Fibroblast of skin of back (primary cell): ENCODE measurements at regions not wholly inside any gene's neighbourhood (a gene's known extent, or its start where the extent isn't known, plus 50 kb on each side); places are given as distances from the start of the nearest gene placed in this dataset.

Source experiments
- DNase-seq: peaks from one replicate; pipeline ENCODE4 v3.0.0-alpha.2; 2013

DNA sequence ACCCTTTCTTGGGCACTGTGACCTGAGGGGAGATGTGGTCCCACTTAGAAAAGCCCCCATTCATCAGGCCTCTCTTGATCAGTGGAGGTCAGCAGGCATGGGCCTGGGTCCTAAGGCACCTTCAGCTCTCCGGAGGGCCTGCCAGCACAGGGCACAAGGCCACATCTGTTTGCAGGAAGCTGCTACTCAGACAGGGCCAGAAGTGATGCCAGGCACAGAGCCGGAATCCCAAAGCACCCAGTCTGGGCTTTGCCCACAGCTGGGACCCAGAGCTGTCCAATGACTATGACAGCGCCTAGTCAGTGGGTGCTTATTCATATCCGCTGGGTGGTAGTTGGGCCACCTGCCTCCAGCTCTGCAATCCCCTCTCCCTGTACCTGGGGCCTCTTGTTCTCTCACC lies 63.2 kb upstream of the ELN start:
- DNase-seq, result no peak

DNA sequence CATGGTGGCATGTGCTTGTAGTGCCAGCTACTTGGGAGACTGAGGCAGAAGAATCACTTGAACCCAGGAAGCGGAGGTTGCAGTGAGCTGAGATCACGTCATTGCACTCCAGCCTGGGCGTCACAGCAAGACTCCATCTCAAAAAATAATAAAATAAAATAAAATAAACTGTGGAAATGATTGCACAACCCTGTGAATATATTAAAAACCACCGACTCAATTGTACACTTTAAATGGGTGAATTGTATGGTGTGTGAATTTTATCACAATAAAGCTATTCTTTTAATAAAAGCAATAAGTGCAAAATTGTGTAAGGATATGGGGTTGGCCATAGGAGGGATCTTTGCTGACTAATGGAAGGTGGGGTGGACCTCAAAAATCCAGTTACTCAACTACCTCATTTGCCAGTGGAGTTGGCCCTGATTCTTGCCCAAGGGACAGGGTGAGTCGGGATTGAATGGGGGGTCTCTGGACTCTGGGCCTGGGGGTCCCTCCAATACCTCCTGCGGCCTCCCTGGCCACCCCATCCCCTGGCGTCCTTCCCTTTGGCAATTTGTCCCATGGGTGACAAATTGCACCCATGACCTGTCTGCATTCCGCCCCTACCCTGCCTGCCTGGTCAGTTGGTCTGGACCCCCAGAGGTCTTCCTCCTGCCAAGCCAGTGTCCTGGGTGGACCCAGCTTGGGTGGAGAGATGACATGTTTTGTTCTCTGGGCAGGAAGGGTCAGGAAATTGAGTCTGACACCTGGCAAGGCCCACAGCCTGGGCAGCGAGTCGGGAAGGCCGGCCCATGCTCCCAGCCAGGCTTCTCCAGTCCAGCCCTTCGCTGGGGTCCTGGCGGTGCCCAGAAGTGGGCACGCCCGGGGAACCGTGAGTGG lies 61.7 kb upstream of the ELN start:
- no peak for DNase-seq

DNA sequence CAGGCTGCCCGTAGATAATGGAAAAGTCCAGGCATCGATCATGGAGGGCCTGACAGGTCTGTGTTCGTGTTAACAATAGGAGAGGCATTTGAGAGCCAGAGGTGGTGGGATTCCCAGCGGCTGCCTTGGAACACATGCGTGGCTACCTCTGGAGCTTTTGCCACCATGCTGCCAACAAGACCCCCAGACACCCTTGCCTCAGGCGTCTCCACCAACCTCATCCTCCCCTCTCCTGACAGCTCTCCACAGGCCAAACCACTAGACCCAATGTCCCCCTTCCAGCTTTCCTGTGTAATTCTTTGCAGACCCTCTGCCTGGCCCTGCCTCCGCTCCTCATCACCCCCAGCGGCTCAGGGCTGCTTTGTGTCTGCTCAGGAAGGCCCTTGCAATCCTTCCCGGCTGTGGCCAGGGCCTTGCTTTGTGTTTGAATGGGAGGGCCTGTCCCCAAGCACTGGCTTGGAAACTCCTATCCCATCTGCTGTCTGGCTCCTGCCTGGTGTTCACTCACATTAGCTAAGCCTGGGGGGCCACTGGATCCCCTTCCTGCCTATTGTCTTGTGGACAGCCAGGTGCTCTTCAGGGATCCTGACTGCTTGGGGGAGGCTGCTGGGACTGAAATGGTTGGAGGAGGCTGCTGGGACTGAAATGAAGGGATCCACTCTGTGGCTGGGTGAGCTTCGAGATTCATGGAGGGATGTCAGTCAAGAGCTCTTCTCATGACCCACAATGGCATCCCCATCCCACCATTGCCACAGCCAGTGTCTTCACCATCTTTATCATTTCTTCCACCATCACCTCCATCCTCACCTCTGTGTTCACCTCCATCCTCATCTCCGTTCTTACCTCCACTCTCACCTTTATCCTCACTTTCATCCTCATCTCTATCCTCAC lies 60.8 kb upstream of the ELN start:
- no peak for DNase-seq

DNA sequence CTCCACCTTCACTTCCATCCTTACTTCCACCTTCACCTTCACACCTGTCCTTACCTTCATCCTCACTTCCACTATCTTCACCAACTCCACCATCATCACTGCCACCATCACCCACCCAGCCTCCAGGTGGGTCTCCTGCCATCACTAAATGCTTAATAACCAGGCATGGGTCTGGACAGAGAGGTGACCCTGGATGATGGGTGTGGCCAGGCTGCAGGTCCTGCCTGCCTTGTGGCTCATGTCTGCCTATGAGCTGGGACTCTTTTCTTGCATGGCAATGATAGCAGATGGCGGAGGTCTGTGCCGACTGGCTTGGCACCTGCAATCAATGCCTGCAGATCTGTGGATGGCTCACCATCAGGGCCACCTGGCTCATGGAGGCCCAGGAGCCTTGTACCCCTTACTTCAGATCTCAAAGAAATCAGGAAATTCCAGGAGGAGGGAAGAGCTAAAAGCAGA lies 60.1 kb upstream of the ELN start:
- DNase-seq, result no peak

DNA sequence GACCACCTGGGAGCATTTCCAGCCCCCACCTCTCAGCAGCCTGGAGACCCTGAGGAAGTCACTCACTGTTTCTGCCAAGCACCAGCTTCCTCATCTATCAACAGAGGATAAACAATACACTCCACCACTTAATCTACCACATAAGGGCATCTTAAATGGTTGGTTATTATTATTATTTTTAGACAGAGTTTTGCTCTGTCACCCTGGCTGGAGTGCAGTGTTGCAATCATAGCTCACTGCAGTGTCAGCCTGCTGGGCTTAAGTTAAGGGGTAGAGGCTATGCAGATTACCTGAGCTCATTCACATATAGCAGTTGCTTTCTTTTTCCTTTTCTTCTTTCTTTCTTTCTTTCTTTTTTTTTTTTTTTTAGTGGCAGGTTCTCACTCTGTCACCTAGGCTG lies 59.5 kb upstream of the ELN start:
- peak; percentile 16 for DNase-seq

DNA sequence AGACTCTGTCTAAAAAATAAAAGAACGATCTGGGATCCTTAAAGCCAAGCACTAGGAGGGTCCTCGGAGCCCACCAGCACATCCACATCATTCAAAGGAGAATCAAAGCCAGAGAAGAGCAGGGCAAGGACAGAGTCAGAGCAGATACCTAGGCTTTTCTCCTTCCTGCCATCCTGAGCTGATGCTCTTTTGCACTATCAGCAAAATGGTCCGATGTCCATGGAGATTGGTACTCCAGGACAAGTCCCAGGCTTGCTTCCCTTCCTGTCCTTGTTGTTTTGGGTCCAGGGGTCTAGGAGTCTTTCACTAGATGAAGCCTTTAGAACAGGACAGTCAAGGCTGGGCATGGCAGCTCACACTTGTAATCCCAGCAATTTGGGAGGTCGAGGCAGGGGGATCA lies 58.0 kb upstream of the ELN start:
- no peak for DNase-seq

DNA sequence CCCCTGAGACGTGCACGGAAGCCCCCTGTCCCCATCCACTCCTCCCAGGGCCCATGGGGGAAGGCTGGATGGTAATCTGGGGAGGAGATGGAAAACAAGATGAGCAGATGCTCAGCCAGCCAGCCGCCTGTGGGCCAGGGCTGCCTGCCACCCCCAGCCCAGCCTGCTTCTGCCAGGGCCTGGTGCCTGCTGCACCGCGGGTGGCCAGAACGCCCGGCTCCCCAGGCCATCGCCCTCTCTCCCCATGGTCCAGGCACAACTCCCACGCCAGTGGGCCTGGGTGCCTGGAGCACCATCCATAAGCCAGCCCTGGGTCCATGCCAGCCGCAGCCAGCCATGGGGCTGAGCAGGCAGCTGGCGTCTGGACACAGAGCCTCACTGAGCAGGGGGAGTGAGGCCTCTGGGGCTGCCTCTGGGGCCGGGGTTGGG lies 57.2 kb upstream of the ELN start:
- DNase-seq, result no peak

DNA sequence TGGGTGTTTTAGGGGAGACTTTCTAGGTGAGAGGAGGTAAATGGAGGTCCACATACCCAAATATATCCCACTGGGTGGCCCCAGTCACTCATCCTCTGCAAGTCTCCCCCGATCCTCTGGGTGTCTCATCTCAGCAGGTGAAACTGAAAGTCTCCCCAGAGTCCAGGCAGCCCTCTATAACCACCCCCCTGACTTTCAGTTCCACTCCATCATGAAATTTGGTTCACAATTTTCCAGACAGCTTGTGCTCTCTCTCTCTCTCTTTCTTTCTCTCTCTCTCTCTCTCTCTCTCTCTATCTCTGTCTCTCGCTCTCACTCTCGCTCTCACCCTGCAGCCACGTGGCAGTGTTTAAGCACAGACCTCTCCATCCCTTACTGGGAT lies 56.7 kb upstream of the ELN start:
- no peak for DNase-seq

DNA sequence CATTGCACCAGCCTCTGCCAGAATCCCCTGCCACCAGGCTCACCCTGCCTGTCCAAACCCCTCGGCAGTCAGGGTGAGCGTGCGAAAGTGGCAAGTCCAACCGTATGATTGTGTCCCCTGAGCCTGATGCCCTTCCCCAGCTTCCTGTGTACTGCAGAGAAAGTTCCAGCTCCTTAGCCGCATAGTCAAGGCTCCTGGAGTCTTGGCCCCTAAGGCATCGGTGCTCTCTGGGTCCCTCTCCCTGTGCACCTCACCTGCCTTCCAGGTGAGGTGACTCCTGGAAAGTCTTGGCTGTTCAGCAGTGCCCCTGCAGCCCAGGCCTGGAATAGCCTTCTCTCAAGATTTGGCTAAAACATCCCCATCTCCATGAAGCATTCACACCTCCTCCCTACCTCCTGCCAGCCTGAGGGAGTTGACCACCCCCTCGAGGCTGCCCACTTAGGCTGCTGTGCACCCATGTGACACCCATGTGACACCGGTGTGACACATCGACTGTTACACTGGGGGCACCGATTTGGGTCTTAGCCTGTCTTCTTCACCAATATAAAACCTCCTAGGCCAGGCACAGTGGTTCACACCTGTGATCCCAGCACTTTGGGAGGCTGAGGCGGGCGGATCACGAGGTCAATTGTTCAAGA lies 56.1 kb upstream of the ELN start:
- DNase-seq, result no peak

DNA sequence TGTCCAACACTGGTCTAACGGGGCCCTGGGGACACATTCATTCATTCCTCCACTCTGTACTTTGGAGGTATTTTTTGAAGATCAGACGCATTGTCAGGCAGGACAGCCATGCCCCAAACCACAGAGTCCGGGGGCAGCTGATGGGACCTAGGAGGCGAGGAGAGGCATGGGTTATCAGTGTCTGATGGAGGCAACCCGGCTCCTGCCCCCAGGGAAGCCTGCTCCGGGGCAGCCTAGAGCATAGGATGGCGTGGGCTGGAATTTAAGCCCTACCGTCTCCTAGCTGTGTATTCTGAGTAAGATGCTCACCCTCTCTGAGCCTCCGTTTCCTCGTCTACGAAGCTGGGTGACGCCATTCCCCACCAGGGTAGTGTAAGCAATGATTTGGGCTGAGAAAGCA lies 55.4 kb upstream of the ELN start:
- DNase-seq, result no peak

DNA sequence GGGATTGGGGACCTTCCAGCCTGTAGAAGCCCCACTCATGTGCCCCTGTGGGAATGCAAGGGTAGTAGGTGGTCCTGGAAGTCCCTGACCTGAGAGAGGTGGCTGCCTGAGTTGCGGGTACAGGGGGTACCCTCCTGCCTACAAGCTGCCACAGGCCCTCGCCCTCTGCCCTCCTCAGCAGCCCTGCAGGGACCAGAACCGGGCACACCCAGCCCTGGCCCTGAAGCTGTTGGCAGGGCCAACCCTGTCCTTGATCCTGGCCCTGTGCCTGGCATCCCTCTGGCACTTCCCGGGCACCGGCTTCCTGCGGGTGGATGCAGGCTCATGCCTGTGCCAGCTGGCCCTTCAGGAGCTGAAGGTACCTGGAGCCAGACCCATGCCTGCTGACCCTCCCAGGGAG lies 54.9 kb upstream of the ELN start:
- DNase-seq, result no peak

DNA sequence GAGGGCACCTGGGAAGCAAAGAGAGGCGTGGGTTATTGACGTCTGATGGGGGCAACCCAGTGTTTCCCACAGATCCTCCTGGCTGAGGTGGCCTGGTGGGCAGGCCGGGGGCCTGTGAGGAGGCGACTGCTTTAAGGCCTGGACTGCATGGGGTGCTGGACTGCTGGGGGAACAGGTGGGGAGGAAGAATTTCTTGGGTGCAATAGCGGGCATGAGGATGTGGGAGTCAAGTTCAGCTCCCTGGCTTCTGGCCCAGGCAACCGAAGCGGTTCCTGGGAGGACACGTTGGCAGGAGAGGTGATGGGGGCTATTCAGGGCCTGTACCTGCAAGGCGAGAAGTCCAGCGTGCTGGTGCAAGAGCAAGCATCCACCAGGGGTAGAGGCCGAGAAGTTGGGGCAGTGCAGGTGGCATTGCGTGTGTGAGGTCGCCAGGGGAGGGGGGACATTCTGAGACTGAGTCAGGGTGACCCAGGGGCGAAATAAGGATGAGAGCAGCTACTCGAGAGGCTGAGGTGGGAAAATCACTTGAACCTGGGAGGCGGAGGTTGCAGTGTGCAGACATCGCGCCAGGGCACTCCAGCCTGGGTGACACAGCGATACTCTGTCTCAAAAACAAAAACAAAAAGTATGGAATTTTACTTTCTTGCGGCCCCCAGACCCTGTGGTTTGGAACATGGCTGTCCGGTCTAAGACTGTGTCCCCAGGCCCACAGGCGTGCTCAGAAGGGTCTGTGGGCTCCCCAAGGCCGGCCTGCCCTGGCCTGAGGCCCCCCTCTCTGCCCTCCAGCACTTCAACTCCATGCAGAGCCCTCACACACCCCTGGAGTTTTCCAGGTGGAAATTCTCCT lies 53.6 kb upstream of the ELN start:
- DNase-seq, result no peak

DNA sequence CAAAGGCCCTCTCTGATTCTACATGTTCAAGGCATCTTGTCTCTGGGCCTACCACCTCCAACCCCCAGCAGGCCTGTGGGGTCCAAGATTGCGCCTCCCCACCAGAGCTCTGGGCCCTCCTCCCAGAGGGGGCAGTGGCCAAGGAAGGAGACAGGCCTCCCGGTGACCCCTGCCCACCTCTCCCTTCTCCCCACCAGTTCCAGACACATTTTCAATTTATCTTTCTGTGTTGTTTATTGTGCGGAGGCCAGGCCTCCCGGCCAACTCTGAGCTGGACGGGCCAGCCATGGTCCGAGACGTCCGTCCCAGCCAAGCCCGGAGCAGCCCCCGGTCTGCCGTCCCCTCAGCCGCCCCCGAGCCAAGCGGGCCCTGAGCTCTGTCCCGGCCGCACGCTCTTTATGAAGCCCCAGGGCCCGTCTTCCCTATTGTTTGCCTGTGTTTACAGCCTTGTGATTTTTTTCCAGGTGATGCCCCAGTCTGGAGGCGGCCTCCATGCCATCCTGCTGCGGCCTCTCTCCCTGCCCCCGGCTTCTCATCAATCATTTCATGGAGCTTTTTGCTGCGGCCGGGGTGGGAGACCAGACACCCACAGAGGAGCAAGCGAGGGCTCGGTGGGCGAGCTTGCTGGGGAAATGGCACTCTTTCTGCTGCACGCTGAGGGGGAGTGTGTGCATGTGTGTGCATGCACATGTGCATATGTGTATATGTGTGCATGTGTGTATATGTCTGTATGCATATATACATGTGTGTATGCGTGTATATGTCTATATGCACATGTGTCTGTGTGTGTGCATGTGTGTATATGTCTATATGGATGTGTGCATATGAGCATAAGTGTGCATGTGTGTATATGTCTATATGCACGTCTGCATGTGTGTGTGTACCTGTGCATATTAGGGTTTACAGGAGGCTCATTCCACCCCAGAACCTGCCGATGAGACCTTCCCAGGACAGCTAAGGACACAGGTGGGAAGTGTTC lies 52.7 kb upstream of the ELN start:
- DNase-seq, result no peak

DNA sequence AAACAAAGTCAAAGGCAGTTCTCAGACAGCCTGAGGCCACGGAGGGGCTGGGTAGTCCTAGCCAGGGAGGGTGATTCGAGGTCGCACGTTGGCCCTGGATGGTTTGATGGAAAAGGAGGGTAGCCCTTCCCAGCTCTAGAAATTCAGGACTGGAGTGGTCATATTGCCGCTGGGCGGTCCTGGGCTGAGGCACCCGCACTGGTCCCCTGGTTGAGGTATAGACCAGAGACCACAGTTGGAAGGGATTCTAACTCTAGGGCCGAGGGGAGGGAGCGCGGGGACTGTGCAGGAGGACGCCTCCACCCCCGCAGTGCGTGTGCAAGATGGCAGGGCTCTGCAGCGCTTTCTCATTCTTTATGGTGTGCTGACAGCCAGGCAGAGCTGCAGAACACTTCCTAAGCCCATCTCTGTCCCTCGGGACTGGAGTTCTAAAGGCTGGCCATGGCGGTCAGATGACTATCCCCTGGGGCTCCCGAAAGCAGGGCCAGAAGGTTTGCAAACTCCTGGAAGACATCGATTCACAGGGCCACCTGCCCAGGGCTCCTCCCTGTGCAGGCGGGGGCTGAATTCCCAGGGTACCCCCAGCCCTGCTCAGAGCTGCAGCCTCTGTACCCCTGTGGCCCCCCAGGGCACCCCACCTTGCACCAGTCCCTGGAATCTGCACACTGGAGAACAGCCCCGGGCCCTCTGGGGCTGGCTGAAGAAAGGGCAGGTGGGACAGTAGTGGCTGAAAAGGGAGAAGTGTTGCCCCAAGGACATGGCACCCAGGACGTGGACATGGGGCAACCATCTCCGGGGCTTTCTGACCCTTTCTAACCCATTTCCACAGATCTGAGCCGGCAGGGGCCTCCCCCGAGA lies 51.0 kb upstream of the ELN start:
- peak; percentile 68 for DNase-seq

DNA sequence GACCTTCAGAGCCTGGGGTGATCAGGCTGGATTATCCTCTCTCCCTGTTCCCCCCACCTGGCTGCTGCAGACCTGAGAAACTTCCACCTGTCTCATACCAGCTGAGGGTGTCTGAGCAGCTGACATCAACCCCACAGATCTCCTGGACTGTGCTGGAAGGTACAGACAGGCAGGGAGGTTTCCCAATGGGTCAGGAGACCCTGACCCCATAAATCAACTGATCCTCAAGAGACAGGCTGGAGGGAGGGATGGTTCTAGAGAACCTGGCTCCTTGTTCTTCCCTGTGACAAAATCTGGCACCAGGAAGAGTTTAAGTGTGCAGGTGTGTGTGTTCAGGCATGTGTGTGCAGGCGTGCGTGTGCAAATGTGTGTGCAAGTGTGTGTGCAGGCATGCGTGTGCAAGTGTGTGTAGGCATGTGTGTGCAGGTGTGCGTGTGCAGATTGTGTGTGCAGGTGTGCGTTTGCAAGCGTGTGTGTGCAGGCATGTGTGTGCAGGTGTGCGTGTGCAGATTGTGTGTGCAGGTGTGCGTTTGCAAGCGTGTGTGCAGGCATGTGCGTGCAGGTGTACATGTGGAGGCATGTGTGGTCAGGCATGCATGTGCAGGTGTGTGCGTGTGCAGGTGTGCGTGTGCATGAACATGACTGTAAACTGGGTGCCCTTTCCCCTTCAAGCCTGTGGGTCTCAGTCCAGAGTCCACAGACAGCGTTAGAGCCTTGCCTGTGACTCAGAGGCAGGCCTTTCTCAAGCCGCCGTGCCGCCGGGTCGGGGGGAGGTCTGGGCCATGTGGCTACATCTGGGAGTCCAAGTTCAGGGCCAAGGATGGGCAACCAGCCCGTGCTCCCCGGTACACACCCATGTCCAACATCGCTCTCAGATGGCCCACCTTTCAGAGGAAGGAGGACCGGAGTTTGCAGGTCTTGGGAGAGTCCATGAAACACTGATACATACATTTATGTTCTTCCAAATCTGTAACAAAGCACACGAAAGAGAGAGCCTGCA lies 50.1 kb upstream of the ELN start:
- DNase-seq, result no peak
